Endothelial cell of umbilical vein (primary cell): ENCODE measurements at regions not wholly inside any gene's neighbourhood (a gene's known extent, or its start where the extent isn't known, plus 50 kb on each side); places are given as distances from the start of the nearest gene placed in this dataset.

Experiments used
- BruUV-seq: library from RNA; stranded (reverse); fragments of 400-500 nt; replicated peaks from 2 replicates; lab custom pipeline; 2021; lab: Mats Ljungman, UMichigan
- CTCF ChIA-PET: fragments of 300-600, 350-600 bp; sonication (Branson Sonifier 250); formaldehyde crosslinking; loops from one replicate; lab custom pipeline; 2021; ENCODE audit warnings: antibody characterized with exemption, inconsistent platforms; lab: Charles Lee
- POLR2A ChIA-PET: fragments of 300-600, 350-600 bp; sonication (Branson Sonifier 250); formaldehyde crosslinking; loops from one replicate; lab custom pipeline; 2021; ENCODE audit warnings: antibody characterized with exemption, inconsistent platforms; lab: Charles Lee
- DNase-seq: peaks from one replicate; pipeline ENCODE4 v3.0.0-alpha.2; 2011; ENCODE audit warnings: low read depth, low spot score
- FAIRE-seq: peaks from 2 replicates; lab custom pipeline; 2011; peaks lifted over from hg19 to GRCh38; lab: Jason Lieb, UNC
- H2AFZ ChIP-seq: 2 replicates; pipeline ENCODE4 v1.6.0; 2012; ENCODE audit warnings: low read depth, low read length, control low read depth, inconsistent platforms
- H3K27ac ChIP-seq: 2 replicates; pipeline ENCODE4 v1.5.1; 2011; ENCODE audit warnings: low read depth, mild to moderate bottlenecking, control low read depth, low read length, moderate library complexity; ENCODE audit not compliant: insufficient read depth
- H3K27me3 ChIP-seq, 2 experiments: 2 replicates each; pipeline versions ENCODE4 v1.6.0 to v1.6.1; 2011; ENCODE audit warnings: low read length in 2 of 2, mixed read lengths in 1 of 2; ENCODE audit not compliant: control insufficient read depth in 2 of 2, insufficient read depth in 2 of 2
- H3K36me3 ChIP-seq, 2 experiments: 2 replicates in 1 of 2; 3 replicates in 1 of 2; pipeline ENCODE4 v1.5.1; 2011; ENCODE audit warnings: low read length in 2 of 2, mild to moderate bottlenecking in 1 of 2, moderate library complexity in 1 of 2; ENCODE audit not compliant: control insufficient read depth in 2 of 2, insufficient read depth in 2 of 2; ENCODE audit errors: extremely low read depth in 1 of 2
- H3K4me1 ChIP-seq: 3 replicates; pipeline ENCODE4 v1.5.1; 2011; ENCODE audit warnings: mild to moderate bottlenecking, low read length; ENCODE audit not compliant: control insufficient read depth, insufficient read depth; ENCODE audit errors: extremely low read depth
- H3K4me2 ChIP-seq: 2 replicates; pipeline ENCODE4 v1.6.1; 2011; ENCODE audit warnings: low read length, control low read depth, mixed read lengths; ENCODE audit not compliant: insufficient read depth
- H3K4me3 ChIP-seq, 3 experiments: fragments of 200-600 bp in 1 of 3; sonication (generic), shearing (Covaris generic) in 1 of 3; replicated peaks in 1 of 3; 2 replicates each; pipeline ENCODE4 v1.5.1; 2011 to 2016; ENCODE audit warnings: control low read depth in 3 of 3, low read length in 3 of 3, mild to moderate bottlenecking in 2 of 3, inconsistent platforms in 1 of 3, low read depth in 1 of 3, moderate library complexity in 1 of 3; ENCODE audit not compliant: insufficient read depth in 1 of 3
- H3K79me2 ChIP-seq: 2 replicates; pipeline ENCODE4 v1.6.0; 2012; ENCODE audit warnings: low read length, inconsistent platforms; ENCODE audit not compliant: control insufficient read depth, insufficient read depth
- H3K9ac ChIP-seq: replicated peaks from 2 replicates; pipeline ENCODE3; 2011; ENCODE audit warnings: low read length, control low read depth; ENCODE audit not compliant: insufficient read depth; ENCODE audit errors: extremely low read depth
- H3K9me1 ChIP-seq: replicated peaks from 3 replicates; pipeline ENCODE4 v1.6.0; 2011; ENCODE audit warnings: mild to moderate bottlenecking, low read length; ENCODE audit not compliant: control insufficient read depth, insufficient read depth; ENCODE audit errors: extremely low read depth
- H3K9me3 ChIP-seq: replicated peaks from 2 replicates; pipeline ENCODE4 v1.5.1; 2012; ENCODE audit warnings: low read length, inconsistent platforms; ENCODE audit not compliant: control insufficient read depth, insufficient read depth
- H4K20me1 ChIP-seq: replicated peaks from 2 replicates; pipeline ENCODE3; 2011; ENCODE audit warnings: mild to moderate bottlenecking, low read length; ENCODE audit not compliant: control insufficient read depth, insufficient read depth; ENCODE audit errors: extremely low read depth
- JUN ChIP-seq: IDR thresholded peaks from 2 replicates; pipeline ENCODE4 v1.6.1; 2011; ENCODE audit warnings: borderline replicate concordance, low read depth; ENCODE audit not compliant: insufficient read length, insufficient read depth
- MAX ChIP-seq: IDR thresholded peaks from 2 replicates; pipeline ENCODE4 v1.6.1; 2011; ENCODE audit not compliant: insufficient read depth, insufficient read length
- POLR2AphosphoS5 ChIP-seq: IDR thresholded peaks from 2 replicates; pipeline ENCODE4 v1.6.1; 2012; ENCODE audit warnings: low read depth, mild to moderate bottlenecking, control low read depth, low read length, moderate library complexity; ENCODE audit not compliant: insufficient read depth
- dilution Hi-C: fragments of 300-500 bp; cut with MboI; formaldehyde crosslinking; loops from one replicate; pipeline ENCODE4 v1.15.0; 2019; ENCODE audit warnings: low sequenced_read_pairs; ENCODE audit not compliant: extremely low pct_ligation_motif_present
- intact Hi-C: fragments of 100-400 bp; cut with micrococcal nuclease; formaldehyde crosslinking; loops from one replicate; pipeline ENCODE4 v1.10.0; 2022

GRCh38 chr18:2188258-2188657 lies 383.0 kb downstream of the METTL4 start:
- dilution Hi-C loops = no loop called here

GRCh38 chr18:2191180-2191790 lies 380.0 kb downstream of the METTL4 start:
- FAIRE-seq (no peak), DNase-seq (no peak)
- ChIA-PET CTCF (no interaction called here), POLR2A (no interaction called here)
- Histone ChIP-seq H3K27me3 (no peaks in the 10 kb centered on the region), H3K4me2 (no peak overlapping the region), H3K9ac (no peak overlapping the region), H3K79me2 (no peaks in the 10 kb centered on the region), H3K36me3 (no peaks in the 10 kb centered on the region), H3K4me3 (no peak overlapping the region), H3K27ac (no peak overlapping the region), H3K4me1 (no peaks in the 10 kb centered on the region), H3K9me1 (no peaks in the 10 kb centered on the region), H2AFZ (no peak overlapping the region), H3K9me3 (no peaks in the 10 kb centered on the region), H4K20me1 (no peaks in the 10 kb centered on the region)
- intact Hi-C loops = no loop called here
- no TSS peak for BruUV-seq
- dilution Hi-C loops = no loop called here
- TF ChIP-seq JUN = no peak
- no peak for TF ChIP-seq POLR2AphosphoS5
- TF ChIP-seq MAX = no peak

More at GRCh38 chr18:2188258-2188657, 383.0 kb downstream of the METTL4 start:
- no peak overlapping the region for H3K4me3 ChIP-seq
- H3K9me1 ChIP-seq = no peaks in the 10 kb centered on the region
- no peak for TF ChIP-seq JUN
- H3K4me1 ChIP-seq = no peaks in the 10 kb centered on the region
- FAIRE-seq (no peak), DNase-seq (no peak)
- no peaks in the 10 kb centered on the region for H3K36me3 ChIP-seq
- ChIA-PET POLR2A (no interaction called here), CTCF (interaction anchor here (1.9 kb wide), 1 partner anchor 354 kb away, joined by 4 read pairs; no protein-coding TSS in a partner anchor)
- peaks cover 0 to 3% of the 10 kb centered on the region in 2 experiments for H3K27me3 ChIP-seq
- intact Hi-C loops = no loop called here
- H3K9me3 ChIP-seq = no peaks in the 10 kb centered on the region
- no peak overlapping the region for H3K9ac ChIP-seq
- no peaks in the 10 kb centered on the region for H4K20me1 ChIP-seq
- no peaks in the 10 kb centered on the region for H3K79me2 ChIP-seq
- BruUV-seq = no TSS peak
- no peak overlapping the region for H2AFZ ChIP-seq
- H3K4me2 ChIP-seq = no peak overlapping the region
- H3K27ac ChIP-seq = no peak overlapping the region
